Tibial nerve (tissue), 4 donors: ENCODE measurements at regions not wholly inside any gene's neighbourhood (a gene's known extent, or its start where the extent isn't known, plus 50 kb on each side); places are given as distances from the start of the nearest gene placed in this dataset.

Source experiments
- DNase-seq, 2 donors: peaks; one replicate each; pipeline ENCODE4 v3.0.0-alpha.2; 2019; ENCODE audit warnings: low spot score in 2 of 2
- H3K27ac ChIP-seq, 4 donors: fragments of 200-600 bp; sonication (generic) in 3 of 4; one replicate each; pipeline ENCODE4 v1.5.1; 2017 to 2019; ENCODE audit warnings: mild to moderate bottlenecking in 1 of 4
- H3K27me3 ChIP-seq, 2 donors: fragments of 200-600 bp; sonication (generic) in 1 of 2; one replicate each; pipeline versions ENCODE4 v1.5.1 to v1.6.0; 2017 to 2019
- H3K36me3 ChIP-seq, 3 donors: fragments of 200-600 bp; sonication (generic); one replicate each; pipeline ENCODE4 v1.5.1; 2018 to 2019
- H3K4me1 ChIP-seq, 4 donors: fragments of 200-600 bp; sonication (generic) in 3 of 4; one replicate each; pipeline ENCODE4 v1.5.1; 2017 to 2019
- H3K4me3 ChIP-seq, 4 donors: fragments of 200-600 bp; sonication (generic) in 3 of 4; one replicate each; pipeline ENCODE4 v1.5.1; 2017 to 2019; ENCODE audit warnings: mild to moderate bottlenecking in 1 of 4, moderate library complexity in 1 of 4
- H3K9me3 ChIP-seq, 4 donors: fragments of 200-600 bp; sonication (generic) in 3 of 4; one replicate each; pipeline ENCODE4 v1.5.1; 2017 to 2019
- EP300 ChIP-seq, 2 donors: sonication (generic); formaldehyde crosslinking; IDR thresholded peaks; one replicate each; pipeline ENCODE4 v1.6.1; 2017; ENCODE audit warnings: antibody characterized with exemption in 2 of 2, mild to moderate bottlenecking in 1 of 2
- POLR2A ChIP-seq, 2 donors: fragments of 450-650 bp; IDR thresholded peaks; one replicate each; pipeline ENCODE4 v1.6.1; 2017; ENCODE audit warnings: antibody characterized with exemption in 2 of 2, mild to moderate bottlenecking in 2 of 2, moderate library complexity in 2 of 2
- WGBS, 2 donors: methylation state at CpG; one replicate each; pipeline ENCODE4 v1.1.5; 2018; 5-methylcytosine and 5-hydroxymethylcytosine counted together
- TF ChIP-seq, protein P1 (sequence below), 5 experiments: fragments of 200-600 bp in 3 of 5; fragments of 450-650 bp in 2 of 5; sonication (generic) in 3 of 5; IDR thresholded peaks; one replicate each; pipeline ENCODE4 v1.5.1; 2016 to 2019; ENCODE audit warnings: antibody characterized with exemption in 5 of 5, mild to moderate bottlenecking in 3 of 5, moderate library complexity in 2 of 5

DNA sequence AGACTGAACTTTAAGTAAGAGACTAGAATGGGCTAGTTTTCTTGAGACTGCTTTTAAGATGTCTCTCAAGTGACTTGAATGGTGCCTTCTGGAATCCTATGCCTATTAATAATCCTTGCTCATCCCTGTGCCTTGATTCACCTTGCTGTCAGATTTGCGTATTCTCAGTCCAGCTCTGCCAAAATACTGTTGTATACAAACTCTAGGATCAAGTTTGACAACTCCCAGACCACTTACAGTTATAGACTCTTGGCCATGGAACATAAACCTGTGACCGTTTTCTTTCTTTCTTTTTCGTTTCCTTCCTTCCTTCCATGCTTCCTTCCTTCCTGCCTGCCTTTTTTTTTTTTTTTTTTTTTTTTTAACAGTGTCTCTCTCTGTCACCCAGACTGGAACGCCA is 2390.9 kb upstream of the RAG2 start:
- Histone ChIP-seq H3K9me3 (peaks cover 0 to 14% (median 2%) of the 10 kb centered on the region in 4 donors), H3K4me1 (no peaks in the 10 kb centered on the region), H3K36me3 (no peaks in the 10 kb centered on the region), H3K4me3 (no peak overlapping the region), H3K27ac (no peak overlapping the region), H3K27me3 (no peaks in the 10 kb centered on the region)
- DNase-seq, result no peak
- 87 to 88% methylated on average over 4 of the region's 4 CpGs for WGBS, 2 donors
- TF ChIP-seq, protein P1, sequence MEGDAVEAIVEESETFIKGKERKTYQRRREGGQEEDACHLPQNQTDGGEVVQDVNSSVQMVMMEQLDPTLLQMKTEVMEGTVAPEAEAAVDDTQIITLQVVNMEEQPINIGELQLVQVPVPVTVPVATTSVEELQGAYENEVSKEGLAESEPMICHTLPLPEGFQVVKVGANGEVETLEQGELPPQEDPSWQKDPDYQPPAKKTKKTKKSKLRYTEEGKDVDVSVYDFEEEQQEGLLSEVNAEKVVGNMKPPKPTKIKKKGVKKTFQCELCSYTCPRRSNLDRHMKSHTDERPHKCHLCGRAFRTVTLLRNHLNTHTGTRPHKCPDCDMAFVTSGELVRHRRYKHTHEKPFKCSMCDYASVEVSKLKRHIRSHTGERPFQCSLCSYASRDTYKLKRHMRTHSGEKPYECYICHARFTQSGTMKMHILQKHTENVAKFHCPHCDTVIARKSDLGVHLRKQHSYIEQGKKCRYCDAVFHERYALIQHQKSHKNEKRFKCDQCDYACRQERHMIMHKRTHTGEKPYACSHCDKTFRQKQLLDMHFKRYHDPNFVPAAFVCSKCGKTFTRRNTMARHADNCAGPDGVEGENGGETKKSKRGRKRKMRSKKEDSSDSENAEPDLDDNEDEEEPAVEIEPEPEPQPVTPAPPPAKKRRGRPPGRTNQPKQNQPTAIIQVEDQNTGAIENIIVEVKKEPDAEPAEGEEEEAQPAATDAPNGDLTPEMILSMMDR (IDR thresholded peaks at IDR 0.05), result no peak
- TF ChIP-seq POLR2A (IDR thresholded peaks at IDR 0.05) (no peak), EP300 (IDR thresholded peaks at IDR 0.05) (no peak)

DNA sequence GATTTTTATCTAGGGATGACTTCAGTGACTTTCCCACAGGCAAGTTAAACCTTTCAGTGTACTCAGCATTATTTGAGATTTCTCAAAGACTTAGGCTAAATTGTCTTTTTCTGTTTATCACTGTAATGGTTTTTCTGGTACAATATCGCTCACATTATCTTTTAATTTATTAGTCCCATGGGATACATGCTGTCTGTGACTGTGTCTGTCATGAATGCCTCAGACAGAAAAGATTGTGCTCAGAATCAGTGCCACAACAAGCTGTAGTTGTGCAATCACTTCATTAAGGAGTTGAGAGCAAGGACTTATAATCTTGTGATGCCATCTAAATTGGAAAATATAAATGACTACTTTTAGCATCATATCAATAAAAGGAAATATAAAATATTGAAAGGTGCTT is 2374.2 kb upstream of the RAG2 start:
- 76 to 91% methylated on average over 1 of the region's 1 CpG for WGBS, 2 donors
- H3K4me3 ChIP-seq, result no peak overlapping the region
- H3K27me3 ChIP-seq, result no peaks in the 10 kb centered on the region
- H3K4me1 ChIP-seq, result no peaks in the 10 kb centered on the region
- DNase-seq, result no peak
- TF ChIP-seq, protein P1 (IDR thresholded peaks at IDR 0.05), result no peak
- TF ChIP-seq POLR2A (IDR thresholded peaks at IDR 0.05), result no peak
- TF ChIP-seq EP300 (IDR thresholded peaks at IDR 0.05), result no peak
- no peaks in the 10 kb centered on the region for H3K9me3 ChIP-seq
- no peaks in the 10 kb centered on the region for H3K36me3 ChIP-seq
- no peak overlapping the region for H3K27ac ChIP-seq

DNA sequence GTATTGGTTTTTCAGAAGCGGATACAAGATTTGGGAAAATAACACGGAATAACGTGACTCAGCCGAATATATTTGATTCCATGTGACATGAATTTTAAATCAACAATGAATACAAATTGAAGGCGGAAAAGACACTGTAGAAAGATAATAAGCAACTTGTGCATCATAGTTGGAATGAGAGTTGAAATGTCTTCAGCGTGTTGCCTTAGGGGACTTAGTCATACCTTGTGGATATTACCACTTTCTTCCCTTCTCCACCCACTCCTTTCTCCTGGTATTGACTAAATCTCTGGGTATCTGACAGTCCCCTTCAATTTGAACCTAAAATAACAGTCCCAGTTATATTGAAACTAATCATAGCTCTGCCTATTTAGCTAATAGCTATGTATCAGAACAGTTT is 2373.1 kb upstream of the RAG2 start:
- Histone ChIP-seq H3K4me1 (no peaks in the 10 kb centered on the region), H3K27ac (no peak overlapping the region), H3K9me3 (no peaks in the 10 kb centered on the region), H3K27me3 (no peaks in the 10 kb centered on the region), H3K4me3 (no peak overlapping the region), H3K36me3 (no peaks in the 10 kb centered on the region)
- WGBS, 2 donors, result 88 to 92% methylated on average over 6 of the region's 6 CpGs
- TF ChIP-seq POLR2A (IDR thresholded peaks at IDR 0.05) (no peak), EP300 (IDR thresholded peaks at IDR 0.05) (no peak)
- TF ChIP-seq, protein P1 (IDR thresholded peaks at IDR 0.05), result no peak
- no peak for DNase-seq

DNA sequence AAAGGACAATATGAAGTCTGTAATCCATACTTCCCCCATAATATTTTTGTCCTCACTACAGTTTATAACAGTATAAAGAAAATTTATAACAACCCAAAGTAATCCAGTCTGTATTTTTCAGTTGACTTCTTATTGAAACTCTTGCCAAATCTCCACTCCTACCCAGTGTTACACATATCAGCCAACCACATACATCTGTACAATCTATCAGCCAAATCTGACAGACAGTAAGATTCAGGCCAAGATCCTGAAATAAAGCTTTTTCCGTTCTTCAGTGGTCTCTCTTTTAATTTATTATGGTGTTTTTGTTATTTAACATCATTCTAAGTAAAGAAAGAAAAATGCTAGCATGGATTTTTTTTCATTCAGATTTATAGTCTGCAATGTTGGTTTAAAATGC is 2370.9 kb upstream of the RAG2 start:
- no peak overlapping the region for H3K27ac ChIP-seq
- H3K36me3 ChIP-seq, result no peaks in the 10 kb centered on the region
- no peak for DNase-seq
- H3K27me3 ChIP-seq, result no peaks in the 10 kb centered on the region
- WGBS, 2 donors, result 0% methylated on average over 1 of the region's 1 CpG
- H3K4me1 ChIP-seq, result no peaks in the 10 kb centered on the region
- TF ChIP-seq EP300 (IDR thresholded peaks at IDR 0.05) (no peak), POLR2A (IDR thresholded peaks at IDR 0.05) (no peak)
- no peak overlapping the region for H3K4me3 ChIP-seq
- H3K9me3 ChIP-seq, result no peaks in the 10 kb centered on the region

DNA sequence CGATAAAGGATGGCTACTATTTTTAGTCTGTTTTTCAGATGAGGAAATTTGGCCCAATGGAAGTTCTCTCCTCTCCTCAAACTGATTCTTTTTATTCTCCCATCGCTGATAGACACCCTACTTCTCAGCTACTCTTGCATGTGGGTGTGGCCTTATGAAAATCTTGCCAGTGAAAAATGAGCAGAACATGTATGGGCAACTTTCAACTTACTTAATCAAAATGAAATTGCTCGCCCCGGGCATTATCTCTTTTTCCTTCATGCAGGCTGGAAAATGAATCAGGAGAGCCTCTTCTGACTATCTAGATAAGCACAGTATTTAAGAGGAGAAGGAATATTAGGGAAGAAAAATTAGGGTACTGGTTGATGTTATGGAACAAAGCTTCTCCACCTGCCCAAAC is 2354.7 kb upstream of the RAG2 start:
- WGBS, 2 donors, result 84 to 89% methylated on average over 4 of the region's 4 CpGs
- Histone ChIP-seq H3K27ac (no peak overlapping the region), H3K4me3 (no peak overlapping the region), H3K36me3 (no peaks in the 10 kb centered on the region), H3K4me1 (no peaks in the 10 kb centered on the region), H3K9me3 (no peaks in the 10 kb centered on the region), H3K27me3 (no peaks in the 10 kb centered on the region)
- TF ChIP-seq, protein P1 (IDR thresholded peaks at IDR 0.05), result no peak
- no peak for TF ChIP-seq POLR2A (IDR thresholded peaks at IDR 0.05)
- no peak for TF ChIP-seq EP300 (IDR thresholded peaks at IDR 0.05)
- DNase-seq, result no peak

DNA sequence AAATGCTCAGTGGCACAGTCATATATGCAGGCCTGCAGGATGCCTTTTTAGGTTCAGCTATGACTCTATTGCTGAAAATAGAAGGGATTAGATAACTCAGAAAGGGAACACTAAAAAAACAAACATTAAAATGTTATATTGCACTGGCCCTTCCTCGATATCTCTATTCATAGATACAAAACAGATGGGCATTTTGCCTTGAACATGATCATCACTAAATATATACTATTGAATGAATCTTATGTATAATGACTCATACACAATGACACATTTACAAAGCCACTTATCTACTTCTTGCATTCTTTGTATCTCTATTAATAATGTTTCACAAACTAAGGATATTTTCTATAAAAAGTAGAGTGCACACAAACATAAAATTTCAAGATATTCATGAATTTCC is 2352.8 kb upstream of the RAG2 start:
- Histone ChIP-seq H3K36me3 (no peaks in the 10 kb centered on the region), H3K27me3 (no peaks in the 10 kb centered on the region), H3K4me1 (no peaks in the 10 kb centered on the region), H3K27ac (no peak overlapping the region), H3K4me3 (no peak overlapping the region), H3K9me3 (peaks cover 0 to 11% (median 5%) of the 10 kb centered on the region in 4 donors)
- no peak for DNase-seq
- WGBS, 2 donors, result 34 to 51% methylated on average over 1 of the region's 1 CpG
- TF ChIP-seq POLR2A (IDR thresholded peaks at IDR 0.05), result no peak
- TF ChIP-seq, protein P1 (IDR thresholded peaks at IDR 0.05), result no peak
- TF ChIP-seq EP300 (IDR thresholded peaks at IDR 0.05), result no peak
